Anterior cingulate cortex (tissue), 58 donors: ENCODE measurements at regions not wholly inside any gene's neighbourhood (a gene's known extent, or its start where the extent isn't known, plus 50 kb on each side); places are given as distances from the start of the nearest gene placed in this dataset.

Experiments used
- DNase-seq, 58 donors: peaks; one replicate each; lab custom pipeline; 2025; lab: John Stamatoyannopoulos, UW

DNA sequence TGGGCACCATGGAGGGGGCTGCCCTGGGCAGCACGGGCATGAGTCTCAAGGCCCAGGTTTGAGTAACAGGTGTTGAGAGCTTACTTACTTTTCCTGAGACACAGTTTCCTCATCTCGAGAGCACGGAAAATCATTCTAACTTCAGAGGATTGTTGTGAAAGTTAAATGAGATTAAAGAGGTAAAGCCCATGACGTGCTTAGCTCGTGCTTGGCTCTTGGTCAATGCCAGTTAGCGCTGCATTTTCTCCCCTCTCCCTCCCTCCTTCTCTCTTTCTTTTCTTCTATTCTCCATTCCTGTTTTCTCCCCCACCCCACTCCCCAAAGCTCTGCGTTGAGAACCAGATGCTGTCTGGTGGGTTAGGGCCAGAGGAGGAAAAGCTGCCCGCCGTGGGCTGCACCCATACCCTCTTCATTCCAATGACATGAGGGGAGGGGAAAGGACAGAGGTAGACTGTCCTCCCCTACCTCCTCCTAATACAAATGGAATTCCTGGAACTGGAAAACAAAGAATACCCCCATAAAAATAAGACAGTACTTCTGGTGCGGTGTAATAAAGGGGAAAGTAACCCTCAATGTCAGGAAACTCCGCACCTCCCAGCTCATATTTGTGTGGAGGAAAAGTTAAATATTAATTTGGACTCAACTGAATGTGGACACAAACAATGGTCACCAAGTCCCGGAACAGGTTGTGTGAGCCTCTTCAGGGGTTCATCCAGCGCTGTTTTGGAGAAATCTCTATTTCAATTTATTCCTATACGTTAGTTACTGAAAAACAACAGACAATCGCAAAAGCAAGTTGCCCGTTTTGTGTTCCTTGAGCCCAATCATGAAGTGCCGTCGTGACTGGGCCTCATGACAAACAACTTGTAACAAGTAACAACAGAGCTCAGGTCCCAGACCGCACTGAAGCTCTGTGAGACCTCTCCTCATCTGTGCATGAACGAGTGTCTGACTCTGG is 54.8 kb upstream of the B3GAT1 start:
- DNase-seq = no peak

DNA sequence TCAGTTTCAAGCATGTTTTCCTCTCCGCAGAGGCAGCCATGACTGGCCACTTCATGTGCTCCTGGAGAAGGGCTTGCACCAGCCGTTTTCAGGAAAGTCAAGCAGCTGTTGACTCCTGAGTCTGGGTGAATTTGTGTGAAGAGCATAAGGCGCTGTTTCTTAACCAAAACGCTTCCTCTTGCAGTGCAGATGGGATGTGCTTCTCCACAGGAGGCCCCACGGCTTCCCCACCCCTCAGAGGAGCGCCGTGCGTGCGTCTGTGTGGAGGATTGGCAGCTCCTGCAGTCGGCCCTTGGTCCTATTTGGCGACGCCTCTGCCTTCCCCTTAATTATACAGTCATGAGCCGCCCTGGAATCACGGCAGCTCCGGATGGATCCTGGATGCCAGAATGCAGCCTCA is 54.1 kb upstream of the B3GAT1 start:
- DNase-seq = peak in 9 of 58 donors; percentile 10 to 31 (median 17)

GRCh38 chr11:134464981-134465730 is 53.1 kb upstream of the B3GAT1 start:
- DNase-seq = no peak

- no peak for DNase-seq
Measured at GRCh38 chr11:134464196-134464595, 52.2 kb upstream of the B3GAT1 start.

GRCh38 chr11:134463716-134464115 is 51.7 kb upstream of the B3GAT1 start:
- no peak for DNase-seq
